B cell (primary cell): ENCODE measurements at regions not wholly inside any gene's neighbourhood (a gene's known extent, or its start where the extent isn't known, plus 50 kb on each side); places are given as distances from the start of the nearest gene placed in this dataset.

Source experiments
- ATAC-seq: fragments of 200-7000 bp; cut with Tn5 transposase; one replicate; pipeline ENCODE4 v1.10.0; 2021; ENCODE audit warnings: low read depth, mild to moderate bottlenecking, moderate number of reproducible peaks, moderate library complexity
- CTCF ChIA-PET: fragments of 350-600 bp; sonication (Branson Sonifier 250); formaldehyde crosslinking; loops from one replicate; lab custom pipeline; 2021; ENCODE audit warnings: antibody characterized with exemption, inconsistent platforms; lab: Charles Lee
- POLR2A ChIA-PET: fragments of 350-600 bp; sonication (Branson Sonifier 250); formaldehyde crosslinking; loops from one replicate; lab custom pipeline; 2021; ENCODE audit warnings: antibody characterized with exemption; lab: Charles Lee
- DNase-seq: peaks from one replicate; pipeline ENCODE4 v3.0.0; 2013
- H2AFZ ChIP-seq: 2 replicates; pipeline ENCODE4 v1.6.1; 2012; ENCODE audit warnings: mild to moderate bottlenecking, low read depth, low read length; ENCODE audit not compliant: insufficient read depth, poor library complexity, severe bottlenecking
- H3K27ac ChIP-seq, 2 donors: 1 replicate in 1 of 2; 2 replicates in 1 of 2; pipeline ENCODE4 v1.5.1; 2012 to 2013; ENCODE audit warnings: low read length in 2 of 2, mild to moderate bottlenecking in 2 of 2, moderate library complexity in 1 of 2
- H3K27me3 ChIP-seq, 4 experiments: fragments of 200-600 bp in 1 of 4; sonication (generic) in 1 of 4; replicated peaks in 1 of 4; 1 replicate in 2 of 4; 2 replicates in 2 of 4; pipeline versions ENCODE4 v1.6.1 to v1.7.0; 2013 to 2016; ENCODE audit warnings: low read length in 3 of 4, mild to moderate bottlenecking in 2 of 4, mixed read lengths in 1 of 4, moderate library complexity in 1 of 4; ENCODE audit not compliant: insufficient read depth in 4 of 4, control insufficient read depth in 3 of 4; ENCODE audit errors: control extremely low read depth in 1 of 4
- H3K36me3 ChIP-seq, 2 experiments: replicated peaks in 1 of 2; 1 replicate in 1 of 2; 2 replicates in 1 of 2; pipeline versions ENCODE4 v1.6.1 to v1.7.1; 2013; ENCODE audit warnings: low read length in 1 of 2; ENCODE audit not compliant: insufficient read depth in 2 of 2, control insufficient read depth in 1 of 2; ENCODE audit errors: control extremely low read depth in 1 of 2, extremely low read depth in 1 of 2
- H3K4me1 ChIP-seq, 2 donors: fragments of 200-600 bp in 1 of 2; sonication (generic) in 1 of 2; 1 replicate in 1 of 2; 2 replicates in 1 of 2; pipeline versions ENCODE4 v1.5.1 to v1.6.1; 2013 to 2017; ENCODE audit warnings: low read length in 2 of 2; ENCODE audit not compliant: control insufficient read depth in 2 of 2, insufficient read depth in 2 of 2
- H3K4me2 ChIP-seq: replicated peaks from 2 replicates; pipeline ENCODE3; 2012; ENCODE audit warnings: mild to moderate bottlenecking, low read depth, low read length; ENCODE audit not compliant: poor library complexity, severe bottlenecking
- H3K4me3 ChIP-seq, 5 experiments: fragments of 200-600 bp in 1 of 5; sonication (generic) in 1 of 5; 1 replicate in 3 of 5; 2 replicates in 2 of 5; pipeline versions ENCODE4 v1.5.1 to v1.7.0; 2011 to 2016; ENCODE audit warnings: low read length in 4 of 5, mild to moderate bottlenecking in 4 of 5, low read depth in 2 of 5, control low read depth in 1 of 5, moderate library complexity in 1 of 5; ENCODE audit not compliant: insufficient read depth in 1 of 5; ENCODE audit errors: control extremely low read depth in 1 of 5, extremely low read depth in 1 of 5
- H3K79me2 ChIP-seq: fragments of 200-600 bp; sonication (generic); one replicate; pipeline ENCODE4 v1.6.0; 2016; ENCODE audit warnings: low read length; ENCODE audit not compliant: control insufficient read depth, insufficient read depth
- H3K9ac ChIP-seq: fragments of 200-600 bp; sonication (generic); 2 replicates; pipeline ENCODE4 v1.6.1; 2017; ENCODE audit warnings: mild to moderate bottlenecking, low read length, moderate library complexity
- H3K9me3 ChIP-seq, 3 donors: one replicate each; pipeline versions ENCODE4 v1.6.1 to v1.7.1; 2013; ENCODE audit warnings: low read length in 2 of 3; ENCODE audit not compliant: control insufficient read depth in 2 of 3, insufficient read depth in 1 of 3; ENCODE audit errors: control extremely low read depth in 1 of 3
- H4K20me1 ChIP-seq: 2 replicates; pipeline ENCODE4 v1.6.0; 2012; ENCODE audit warnings: mild to moderate bottlenecking, low read length; ENCODE audit not compliant: insufficient read depth, control insufficient read depth, poor library complexity, severe bottlenecking
- H3K27ac Mint-ChIP-seq: one replicate; pipeline ENCODE4 v1.8.0; 2021; ENCODE audit warnings: mixed read lengths
- H3K27me3 Mint-ChIP-seq: one replicate; pipeline ENCODE4 v1.8.0; 2021; ENCODE audit warnings: mixed read lengths
- H3K4me1 Mint-ChIP-seq: one replicate; pipeline ENCODE4 v1.8.0; 2021; ENCODE audit warnings: mixed read lengths
- H3K4me3 Mint-ChIP-seq: one replicate; pipeline ENCODE4 v1.8.0; 2021; ENCODE audit warnings: mixed read lengths
- H3K9me3 Mint-ChIP-seq: one replicate; pipeline ENCODE4 v1.8.0; 2022; ENCODE audit warnings: mixed read lengths; ENCODE audit not compliant: insufficient read depth
- EZH2 ChIP-seq: IDR thresholded peaks from 2 replicates; pipeline ENCODE4 v1.6.1; 2012; ENCODE audit warnings: borderline replicate concordance, low read depth, mild to moderate bottlenecking, moderate library complexity, low read length; ENCODE audit not compliant: insufficient read depth, poor library complexity, severe bottlenecking
- WGBS: methylation state at CpG from one replicate; pipeline ENCODE4 v1.1.5; 2013; ENCODE audit warnings: missing lambda C conversion rate; ENCODE audit not compliant: insufficient coverage; 5-methylcytosine and 5-hydroxymethylcytosine counted together
- intact Hi-C: fragments of 100-400 bp; cut with micrococcal nuclease; formaldehyde crosslinking; loops from one replicate; pipeline ENCODE4 v1.10.0; 2022
- TF ChIP-seq, protein P1 (sequence below): fragments of 200-600 bp; IDR thresholded peaks from one replicate; pipeline ENCODE4 v1.8.0; 2022; ENCODE audit warnings: antibody characterized with exemption, mild to moderate bottlenecking

DNA sequence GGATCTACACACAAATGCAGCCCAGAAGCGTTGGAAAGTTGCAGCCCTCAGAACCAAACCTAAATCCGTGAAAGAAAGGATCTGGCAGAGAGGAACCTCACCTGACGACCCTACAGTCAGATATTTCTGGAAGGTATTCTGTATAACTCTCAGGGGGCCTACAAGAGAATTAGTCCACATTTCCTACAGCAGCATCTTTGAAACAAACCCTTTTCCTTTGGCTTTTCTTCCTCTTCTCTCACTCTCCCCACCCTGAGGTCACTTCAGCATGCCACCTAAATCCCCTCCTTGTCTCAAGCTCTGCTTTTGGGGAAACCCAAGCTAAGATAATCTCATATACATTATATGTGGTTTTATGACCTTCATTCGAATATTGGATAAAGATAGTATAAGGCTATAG, 719.0 kb upstream of the MIR17HG start:
- no peaks in the 10 kb centered on the region for H3K9me3 Mint-ChIP-seq
- H3K36me3 ChIP-seq = no peaks in the 10 kb centered on the region
- H3K9me3 ChIP-seq = peaks cover 0 to 1% (median 0%) of the 10 kb centered on the region in 3 donors
- no peaks in the 10 kb centered on the region for H3K4me1 ChIP-seq
- CTCF ChIA-PET = no interaction called here
- no peak overlapping the region for H3K27ac Mint-ChIP-seq
- intact Hi-C loops = no loop called here
- WGBS = 66% methylated on average over 2 of the region's 4 CpGs
- H4K20me1 ChIP-seq = no peaks in the 10 kb centered on the region
- no peak overlapping the region for H3K27ac ChIP-seq
- no peak overlapping the region for H2AFZ ChIP-seq
- POLR2A ChIA-PET = no interaction called here
- no peaks in the 10 kb centered on the region for H3K79me2 ChIP-seq
- no peak overlapping the region for H3K9ac ChIP-seq
- no peak overlapping the region for H3K4me3 Mint-ChIP-seq
- TF ChIP-seq, protein P1, sequence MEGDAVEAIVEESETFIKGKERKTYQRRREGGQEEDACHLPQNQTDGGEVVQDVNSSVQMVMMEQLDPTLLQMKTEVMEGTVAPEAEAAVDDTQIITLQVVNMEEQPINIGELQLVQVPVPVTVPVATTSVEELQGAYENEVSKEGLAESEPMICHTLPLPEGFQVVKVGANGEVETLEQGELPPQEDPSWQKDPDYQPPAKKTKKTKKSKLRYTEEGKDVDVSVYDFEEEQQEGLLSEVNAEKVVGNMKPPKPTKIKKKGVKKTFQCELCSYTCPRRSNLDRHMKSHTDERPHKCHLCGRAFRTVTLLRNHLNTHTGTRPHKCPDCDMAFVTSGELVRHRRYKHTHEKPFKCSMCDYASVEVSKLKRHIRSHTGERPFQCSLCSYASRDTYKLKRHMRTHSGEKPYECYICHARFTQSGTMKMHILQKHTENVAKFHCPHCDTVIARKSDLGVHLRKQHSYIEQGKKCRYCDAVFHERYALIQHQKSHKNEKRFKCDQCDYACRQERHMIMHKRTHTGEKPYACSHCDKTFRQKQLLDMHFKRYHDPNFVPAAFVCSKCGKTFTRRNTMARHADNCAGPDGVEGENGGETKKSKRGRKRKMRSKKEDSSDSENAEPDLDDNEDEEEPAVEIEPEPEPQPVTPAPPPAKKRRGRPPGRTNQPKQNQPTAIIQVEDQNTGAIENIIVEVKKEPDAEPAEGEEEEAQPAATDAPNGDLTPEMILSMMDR = no peak
- TF ChIP-seq EZH2 = no peak
- ATAC-seq = no peak
- H3K27me3 ChIP-seq = no peaks in the 10 kb centered on the region
- H3K4me3 ChIP-seq = no peak overlapping the region
- H3K27me3 Mint-ChIP-seq = no peaks in the 10 kb centered on the region
- H3K4me1 Mint-ChIP-seq = no peaks in the 10 kb centered on the region
- H3K4me2 ChIP-seq = no peak overlapping the region
- DNase-seq = no peak

DNA sequence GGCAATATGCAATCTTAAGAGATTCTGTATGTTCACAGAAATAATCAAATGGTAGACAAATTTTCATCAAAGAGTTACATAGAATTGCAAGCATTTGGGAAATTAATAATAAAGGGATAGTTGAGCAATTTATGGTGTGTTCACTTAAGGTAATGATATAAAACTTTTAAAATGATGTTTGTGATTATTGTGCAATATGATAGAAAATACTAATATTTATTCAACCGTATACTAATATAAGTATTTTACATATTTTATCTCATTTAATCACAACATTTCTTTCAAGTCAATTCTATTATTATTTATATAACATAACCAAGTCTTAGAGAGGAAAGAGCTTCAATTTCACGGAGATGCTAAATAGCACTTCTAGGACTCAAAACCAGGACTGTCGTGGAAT, 716.8 kb upstream of the MIR17HG start:
- POLR2A ChIA-PET = no interaction called here
- Mint-ChIP-seq H3K27ac (no peak overlapping the region), H3K27me3 (no peaks in the 10 kb centered on the region), H3K9me3 (peaks cover under 1% of the 10 kb centered on the region), H3K4me3 (no peak overlapping the region), H3K4me1 (no peaks in the 10 kb centered on the region)
- Histone ChIP-seq H3K27ac (no peak overlapping the region), H4K20me1 (no peaks in the 10 kb centered on the region), H3K27me3 (no peaks in the 10 kb centered on the region), H2AFZ (no peak overlapping the region), H3K4me3 (no peak overlapping the region), H3K9me3 (no peaks in the 10 kb centered on the region), H3K79me2 (no peaks in the 10 kb centered on the region), H3K36me3 (no peaks in the 10 kb centered on the region), H3K4me2 (no peak overlapping the region), H3K4me1 (no peaks in the 10 kb centered on the region), H3K9ac (no peak overlapping the region)
- TF ChIP-seq EZH2 = no peak
- TF ChIP-seq, protein P1 = no peak
- WGBS = 92% methylated on average over 2 of the region's 3 CpGs
- no peak for DNase-seq
- no peak for ATAC-seq
- CTCF ChIA-PET = no interaction called here
- intact Hi-C loops = no loop called here
